GM12801 (cell line): ENCODE measurements at regions not wholly inside any gene's neighbourhood (a gene's known extent, or its start where the extent isn't known, plus 50 kb on each side); places are given as distances from the start of the nearest gene placed in this dataset.

ENCODE experiments used
- TF ChIP-seq, protein P1 (sequence below): IDR thresholded peaks from one replicate; pipeline ENCODE4 v1.5.1; 2011; ENCODE audit warnings: control low read depth; ENCODE audit not compliant: insufficient read length; ENCODE audit errors: extremely low read depth

DNA sequence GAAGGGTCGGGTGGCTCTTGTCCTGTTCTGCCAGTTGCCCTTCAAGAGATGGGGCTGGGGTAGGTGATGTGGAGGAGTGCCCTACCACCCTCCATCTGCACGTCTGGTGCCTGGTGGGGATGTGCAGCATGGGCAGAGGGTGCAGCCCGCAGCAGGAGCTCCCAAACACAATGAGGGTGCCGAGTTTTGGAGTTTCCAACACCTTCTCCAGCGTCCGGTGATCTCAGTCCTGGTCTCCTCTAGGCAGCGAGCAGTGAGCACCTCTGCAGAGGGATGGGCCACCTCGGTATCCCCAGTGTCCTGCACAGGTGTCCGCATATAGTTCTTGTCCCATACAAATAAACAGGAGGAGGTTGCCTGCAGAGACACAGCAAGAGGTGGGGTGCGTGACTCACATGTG is 136.0 kb downstream of the ENGASE start:
- TF ChIP-seq, protein P1, sequence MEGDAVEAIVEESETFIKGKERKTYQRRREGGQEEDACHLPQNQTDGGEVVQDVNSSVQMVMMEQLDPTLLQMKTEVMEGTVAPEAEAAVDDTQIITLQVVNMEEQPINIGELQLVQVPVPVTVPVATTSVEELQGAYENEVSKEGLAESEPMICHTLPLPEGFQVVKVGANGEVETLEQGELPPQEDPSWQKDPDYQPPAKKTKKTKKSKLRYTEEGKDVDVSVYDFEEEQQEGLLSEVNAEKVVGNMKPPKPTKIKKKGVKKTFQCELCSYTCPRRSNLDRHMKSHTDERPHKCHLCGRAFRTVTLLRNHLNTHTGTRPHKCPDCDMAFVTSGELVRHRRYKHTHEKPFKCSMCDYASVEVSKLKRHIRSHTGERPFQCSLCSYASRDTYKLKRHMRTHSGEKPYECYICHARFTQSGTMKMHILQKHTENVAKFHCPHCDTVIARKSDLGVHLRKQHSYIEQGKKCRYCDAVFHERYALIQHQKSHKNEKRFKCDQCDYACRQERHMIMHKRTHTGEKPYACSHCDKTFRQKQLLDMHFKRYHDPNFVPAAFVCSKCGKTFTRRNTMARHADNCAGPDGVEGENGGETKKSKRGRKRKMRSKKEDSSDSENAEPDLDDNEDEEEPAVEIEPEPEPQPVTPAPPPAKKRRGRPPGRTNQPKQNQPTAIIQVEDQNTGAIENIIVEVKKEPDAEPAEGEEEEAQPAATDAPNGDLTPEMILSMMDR, result no peak

DNA sequence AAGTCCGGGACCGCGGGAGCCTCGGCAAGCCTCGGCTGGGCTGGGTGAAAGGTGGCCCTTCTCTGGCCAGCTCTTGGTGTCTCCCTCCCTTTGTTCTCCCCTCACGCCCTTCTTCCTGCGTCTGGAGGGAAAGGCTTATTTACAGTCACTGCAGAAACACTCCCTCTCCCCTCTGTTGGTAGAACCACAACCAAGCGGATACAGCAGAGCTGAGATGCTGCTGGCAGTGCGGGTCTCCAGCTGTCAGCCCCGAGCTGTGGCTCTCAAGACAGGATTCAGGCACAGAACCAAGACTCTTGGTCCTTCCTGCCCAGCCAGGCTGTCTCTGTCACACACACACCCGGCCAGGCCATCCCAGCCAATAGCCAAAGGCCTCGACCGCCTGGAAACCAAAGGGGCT is 133.3 kb downstream of the ENGASE start:
- TF ChIP-seq, protein P1, result no peak

DNA sequence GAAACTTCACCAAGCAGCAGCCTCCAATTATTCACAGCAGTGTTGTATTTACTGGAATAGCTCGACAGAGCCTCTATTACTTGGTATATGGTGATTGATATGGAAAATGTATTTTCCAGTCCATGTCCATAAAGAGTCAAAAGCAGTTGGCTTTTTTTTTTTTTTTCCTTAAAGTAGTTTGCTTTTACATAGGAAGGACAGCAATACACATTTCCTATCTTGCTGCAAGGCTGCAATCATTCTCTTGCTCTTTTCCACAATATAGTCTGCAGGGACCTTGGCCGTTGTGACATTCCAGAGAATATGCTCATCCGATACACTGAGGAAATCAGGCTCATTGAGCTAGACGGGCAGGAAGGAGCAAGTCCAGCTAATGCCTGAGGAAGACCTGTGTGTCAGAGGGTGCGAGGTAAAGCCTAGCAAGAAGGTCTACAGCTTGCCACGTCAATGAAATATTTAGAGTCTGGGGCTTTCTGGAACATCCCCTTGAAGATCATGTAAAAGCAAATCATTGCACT is 131.1 kb downstream of the ENGASE start:
- TF ChIP-seq, protein P1, result no peak

DNA sequence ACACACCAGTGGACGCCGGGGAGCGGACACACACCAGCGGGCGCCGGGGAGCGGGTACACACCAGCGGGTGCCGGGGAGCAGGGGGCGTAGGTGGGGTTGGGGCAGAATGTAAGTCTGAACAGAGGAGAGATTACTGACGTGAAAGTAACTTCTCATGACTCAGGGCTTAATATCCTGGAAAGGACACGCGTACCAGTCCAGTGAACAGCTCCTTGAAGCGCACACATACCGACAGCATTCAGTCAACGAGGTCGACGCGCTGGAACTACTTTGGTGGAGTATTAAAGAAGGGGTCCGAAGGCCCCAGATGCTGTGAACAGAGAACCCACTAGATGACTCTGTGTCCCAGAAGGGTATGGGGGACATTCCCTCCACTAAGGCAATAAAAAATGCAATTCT is 129.6 kb downstream of the ENGASE start:
- TF ChIP-seq, protein P1, result no peak

DNA sequence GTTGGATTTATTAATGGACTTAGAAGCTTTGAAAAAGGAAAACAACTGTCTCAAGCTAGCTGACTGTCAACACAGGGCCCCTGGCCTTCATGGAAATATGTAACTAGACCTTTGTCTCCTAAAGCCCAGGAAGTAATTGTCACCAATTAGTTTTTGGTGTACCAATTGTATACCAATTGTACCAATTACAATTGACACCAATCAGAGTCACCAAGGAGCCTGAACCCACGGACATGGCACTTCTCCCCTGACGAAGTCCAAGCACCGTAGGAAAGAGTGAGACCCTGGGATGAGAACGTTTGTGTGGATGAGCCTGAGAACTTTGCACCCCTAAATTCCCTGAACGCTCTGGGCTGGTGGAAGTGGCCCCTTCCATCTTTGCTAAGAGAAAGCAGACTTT is 129.0 kb downstream of the ENGASE start:
- TF ChIP-seq, protein P1, result no peak

DNA sequence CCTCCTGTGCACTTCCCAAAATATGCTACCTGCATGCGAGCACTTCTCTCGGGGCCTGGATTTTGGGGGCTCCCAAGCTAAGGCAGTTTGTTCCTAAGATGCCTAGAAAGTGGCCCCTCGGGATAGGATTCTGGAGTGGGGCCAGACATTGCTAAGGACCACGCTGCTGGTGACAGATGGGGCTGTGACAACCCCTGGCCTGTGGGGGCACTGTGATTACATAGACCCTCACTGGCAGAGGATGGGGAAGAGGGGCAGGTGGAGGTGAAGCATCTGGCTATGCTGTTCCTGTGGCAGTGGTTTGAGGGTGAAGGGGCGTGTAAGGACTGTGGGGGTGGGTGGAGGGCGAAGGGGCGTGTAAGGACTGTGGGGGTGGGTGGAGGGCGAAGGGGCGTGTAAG is 128.4 kb downstream of the ENGASE start:
- TF ChIP-seq, protein P1, result no peak

DNA sequence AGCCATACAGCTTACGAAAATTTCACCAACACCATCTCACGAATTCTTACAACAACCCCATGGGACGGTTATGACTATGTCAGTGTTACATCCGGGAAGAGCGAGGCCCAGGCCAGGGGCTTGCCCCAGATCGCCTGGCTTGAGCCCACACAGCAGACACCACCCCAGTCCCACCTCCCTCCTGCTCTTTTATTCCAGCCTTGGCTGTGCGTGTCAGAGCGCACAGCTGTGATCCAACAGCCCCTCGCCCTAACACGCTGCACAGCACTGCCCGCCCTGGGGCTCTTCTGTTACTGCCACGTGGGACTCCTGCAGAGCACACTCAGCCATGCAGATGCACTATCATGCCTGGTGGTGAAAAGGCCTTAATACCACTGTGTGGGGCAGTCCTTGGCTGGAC is 127.9 kb downstream of the ENGASE start:
- TF ChIP-seq, protein P1, result no peak

DNA sequence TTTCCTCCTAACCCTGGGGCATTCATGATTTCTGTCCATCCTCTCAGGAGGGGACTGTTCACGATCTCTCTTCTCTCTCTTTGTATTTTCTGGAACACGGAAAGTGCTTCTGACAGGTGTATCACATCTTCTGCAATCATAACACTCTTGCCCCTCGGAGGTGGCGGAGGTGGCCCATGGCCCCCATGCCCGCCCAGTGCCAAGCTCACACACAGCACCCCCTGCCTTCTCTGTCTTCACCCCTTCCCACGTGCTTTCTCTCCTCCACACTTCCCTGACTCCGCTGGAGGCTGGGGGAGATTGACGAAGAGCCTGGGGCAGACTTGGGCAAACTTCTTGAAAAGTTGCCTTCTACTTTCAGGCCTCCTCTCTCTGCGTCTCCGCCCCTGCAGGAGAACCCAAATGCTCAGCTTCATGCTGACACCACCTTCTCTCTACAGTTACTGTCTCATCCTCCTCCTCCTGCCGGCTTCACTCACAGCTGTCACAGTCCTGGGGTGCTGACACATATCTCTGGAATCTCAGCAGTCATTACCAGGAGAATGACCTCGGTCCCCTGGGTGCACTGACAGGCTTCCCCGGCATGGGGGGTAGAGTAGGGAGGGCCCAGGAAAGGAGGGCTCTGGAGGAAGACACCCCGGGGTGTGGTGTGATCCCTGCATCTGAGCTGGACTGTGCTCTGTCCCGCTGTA is 127.1 kb downstream of the ENGASE start:
- TF ChIP-seq, protein P1, result no peak
